Spleen (tissue), 11 donors: ENCODE measurements at regions not wholly inside any gene's neighbourhood (a gene's known extent, or its start where the extent isn't known, plus 50 kb on each side); places are given as distances from the start of the nearest gene placed in this dataset.

Source experiments
- DNase-seq: peaks from one replicate; pipeline ENCODE4 v3.0.0-alpha.2; 2020
- H3K27ac ChIP-seq, 8 donors: fragments of 200-600 bp; sonication (generic) in 7 of 8; 1 replicate in 4 of 8; 2 replicates in 4 of 8; pipeline versions ENCODE4 v1.5.0 to v1.8.0; 2016 to 2021; ENCODE audit warnings: inconsistent platforms in 4 of 8, mild to moderate bottlenecking in 4 of 8, moderate library complexity in 1 of 8
- H3K27me3 ChIP-seq, 7 donors: fragments of 200-600 bp; sonication (generic) in 6 of 7; replicated peaks in 1 of 7; 1 replicate in 4 of 7; 2 replicates in 3 of 7; pipeline versions ENCODE4 v1.5.0 to v1.8.0; 2016 to 2021; ENCODE audit warnings: inconsistent platforms in 3 of 7, mild to moderate bottlenecking in 1 of 7
- H3K36me3 ChIP-seq, 6 donors: fragments of 200-600 bp; sonication (generic) in 5 of 6; 1 replicate in 4 of 6; 2 replicates in 2 of 6; pipeline versions ENCODE4 v1.5.0 to v1.8.0; 2016 to 2021; ENCODE audit warnings: inconsistent platforms in 2 of 6
- H3K4me1 ChIP-seq, 6 donors: fragments of 200-600 bp; sonication (generic) in 5 of 6; 1 replicate in 3 of 6; 2 replicates in 3 of 6; pipeline versions ENCODE4 v1.5.0 to v1.8.0; 2016 to 2021; ENCODE audit warnings: inconsistent platforms in 3 of 6
- H3K4me3 ChIP-seq, 8 donors: fragments of 200-600 bp; sonication (generic) in 7 of 8; 1 replicate in 4 of 8; 2 replicates in 4 of 8; pipeline versions ENCODE4 v1.5.0 to v1.8.0; 2016 to 2021; ENCODE audit warnings: inconsistent platforms in 4 of 8, mild to moderate bottlenecking in 4 of 8, moderate library complexity in 2 of 8
- H3K9me3 ChIP-seq, 8 donors: fragments of 200-600 bp; sonication (generic) in 7 of 8; 1 replicate in 4 of 8; 2 replicates in 4 of 8; pipeline versions ENCODE4 v1.5.0 to v1.8.0; 2016 to 2021; ENCODE audit warnings: inconsistent platforms in 4 of 8
- CTCF ChIP-seq, 11 experiments: fragments of 200-600 bp in 7 of 11; fragments of 450-650 bp in 4 of 11; sonication (generic) in 4 of 11; IDR thresholded peaks in 8 of 11; conservative IDR thresholded peaks in 3 of 11; 1 replicate in 7 of 11; 2 replicates in 4 of 11; pipeline versions ENCODE4 v1.4.0 to v1.8.0; 2016 to 2021; ENCODE audit warnings: antibody characterized with exemption in 11 of 11, inconsistent platforms in 4 of 11, mild to moderate bottlenecking in 1 of 11
- POLR2A ChIP-seq, 3 donors: fragments of 450-650 bp; IDR thresholded peaks; one replicate each; pipeline ENCODE4 v1.5.1; 2017; ENCODE audit warnings: antibody characterized with exemption in 3 of 3, mild to moderate bottlenecking in 1 of 3
- POLR2AphosphoS5 ChIP-seq, 3 donors: sonication (generic); formaldehyde crosslinking; IDR thresholded peaks; one replicate each; pipeline ENCODE4 v1.5.1; 2017; ENCODE audit warnings: antibody characterized with exemption in 3 of 3
- WGBS, 5 donors: extraction: QIAGEN DNeasy Blood & Tissue Kit in 3 of 5; methylation state at CpG; one replicate each; pipeline versions ENCODE4 v1.1.5 to v1.1.7; 2013 to 2018; 5-methylcytosine and 5-hydroxymethylcytosine counted together
- intact Hi-C: fragments of 100-400 bp; cut with DNase I; formaldehyde crosslinking; loops from one replicate; pipeline ENCODE4 v1.15.0; 2023; ENCODE audit warnings: low total_unique reads
- donor health status: healthy with polysubstance abuse.
- donor health status: DM: no; HTN: no; CAD: no; lungs with moderate emphysema.
- donor health status: DM: no; HTN: no; CAD: no.
- donor health status: Bipolar disorder and iron deficiency.
- donor health status: healthy.
- donor health status: DM: no; HTN: no; CAD: no.
- donor health status: DM: yes; HTN: yes; CAD: no.

- TF ChIP-seq POLR2A (IDR thresholded peaks at IDR 0.05) (no peak), CTCF (IDR thresholded peaks at IDR 0.05 in 8 of 11, conservative IDR thresholded peaks at IDR 0.05 in 3 of 11) (no peak), POLR2AphosphoS5 (IDR thresholded peaks at IDR 0.05) (no peak)
- H3K27ac ChIP-seq: no peak overlapping the region
- intact Hi-C loops: no loop called here
- 81 to 97% (median 87%) methylated on average over 1 of the region's 1 CpG for WGBS, 5 donors
- no peaks in the 10 kb centered on the region for H3K4me1 ChIP-seq
- no peaks in the 10 kb centered on the region for H3K36me3 ChIP-seq
- DNase-seq: no peak
- no peak overlapping the region for H3K4me3 ChIP-seq
- no peaks in the 10 kb centered on the region for H3K27me3 ChIP-seq
- no peaks in the 10 kb centered on the region for H3K9me3 ChIP-seq
These were observed 332.3 kb upstream of the MARCKS start for GRCh38 chr6:113524826-113525225.

DNA sequence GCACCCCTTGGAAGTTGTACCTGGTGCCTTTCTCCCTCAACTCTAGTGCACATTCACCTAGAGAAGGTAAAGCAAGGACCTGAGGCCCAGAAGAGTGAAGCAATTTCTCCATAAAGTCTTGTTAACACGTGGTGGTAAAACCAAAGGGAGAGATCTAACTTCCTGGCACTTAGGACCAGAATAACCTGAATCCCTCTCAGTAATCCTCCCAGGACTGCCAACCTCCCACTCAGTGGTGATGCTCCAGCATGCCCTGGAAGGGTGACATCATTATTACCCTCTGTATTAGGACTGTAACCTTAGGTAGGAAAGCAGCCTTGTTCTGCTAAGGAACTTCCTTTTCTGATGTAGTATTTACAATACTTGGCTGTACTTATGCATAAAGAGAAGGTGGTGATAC, 330.6 kb upstream of the MARCKS start:
- 63 to 77% (median 71%) methylated on average over 1 of the region's 1 CpG for WGBS, 5 donors

GRCh38 chr6:113526995-113527394, 330.1 kb upstream of the MARCKS start:
- Histone ChIP-seq H3K27me3 (no peaks in the 10 kb centered on the region), H3K9me3 (no peaks in the 10 kb centered on the region), H3K4me3 (no peak overlapping the region), H3K36me3 (no peaks in the 10 kb centered on the region), H3K27ac (no peak overlapping the region), H3K4me1 (no peaks in the 10 kb centered on the region)
- intact Hi-C loops: no loop called here
- 88 to 98% (median 91%) methylated on average over 3 of the region's 3 CpGs for WGBS, 5 donors
- no peak for DNase-seq
- TF ChIP-seq CTCF (IDR thresholded peaks at IDR 0.05 in 8 of 11, conservative IDR thresholded peaks at IDR 0.05 in 3 of 11) (no peak), POLR2AphosphoS5 (IDR thresholded peaks at IDR 0.05) (no peak), POLR2A (IDR thresholded peaks at IDR 0.05) (no peak)

More for the DNA sequence above, 330.6 kb upstream of the MARCKS start:
- no peak for TF ChIP-seq POLR2A (IDR thresholded peaks at IDR 0.05)
- no peak for TF ChIP-seq CTCF (IDR thresholded peaks at IDR 0.05 in 8 of 11, conservative IDR thresholded peaks at IDR 0.05 in 3 of 11)
- TF ChIP-seq POLR2AphosphoS5 (IDR thresholded peaks at IDR 0.05): no peak
- Histone ChIP-seq H3K4me1 (no peaks in the 10 kb centered on the region), H3K9me3 (no peaks in the 10 kb centered on the region), H3K4me3 (no peak overlapping the region), H3K36me3 (no peaks in the 10 kb centered on the region), H3K27me3 (no peaks in the 10 kb centered on the region), H3K27ac (no peak overlapping the region)
- intact Hi-C loops: no loop called here
- no peak for DNase-seq

GRCh38 chr6:113528111-113528510, 329.0 kb upstream of the MARCKS start:
- no peak overlapping the region for H3K27ac ChIP-seq
- TF ChIP-seq POLR2AphosphoS5 (IDR thresholded peaks at IDR 0.05): no peak
- TF ChIP-seq CTCF (IDR thresholded peaks at IDR 0.05 in 8 of 11, conservative IDR thresholded peaks at IDR 0.05 in 3 of 11): no peak
- TF ChIP-seq POLR2A (IDR thresholded peaks at IDR 0.05): no peak
- 88 to 100% (median 94%) methylated on average over 3 of the region's 3 CpGs for WGBS, 5 donors
- no peak for DNase-seq
- intact Hi-C loops: no loop called here
- no peaks in the 10 kb centered on the region for H3K27me3 ChIP-seq
- H3K9me3 ChIP-seq: no peaks in the 10 kb centered on the region
- no peaks in the 10 kb centered on the region for H3K4me1 ChIP-seq
- H3K4me3 ChIP-seq: no peak overlapping the region
- no peaks in the 10 kb centered on the region for H3K36me3 ChIP-seq
